Body of pancreas (tissue), 4 donors: ENCODE measurements at regions not wholly inside any gene's neighbourhood (a gene's known extent, or its start where the extent isn't known, plus 50 kb on each side); places are given as distances from the start of the nearest gene placed in this dataset. TPM values are rescaled to one million over a fixed set of nuclear protein-coding genes. Genes with fewer than 3 reads are reported as not detected.

Source experiments
- ATAC-seq: fragments of 150-250 bp; one replicate; pipeline ENCODE4 v1.9.1; 2016
- DNase-seq, 4 donors: peaks; one replicate each; pipeline ENCODE4 v3.0.0-alpha.2; 2019
- H3K27ac ChIP-seq, 4 donors: fragments of 200-600 bp; sonication (generic); 1 replicate in 3 of 4; 2 replicates in 1 of 4; pipeline versions ENCODE4 v1.5.1 to v1.6.1; 2016 to 2019; ENCODE audit warnings: mild to moderate bottlenecking in 1 of 4, mixed read lengths in 1 of 4, moderate library complexity in 1 of 4
- H3K27me3 ChIP-seq, 2 donors: fragments of 200-600 bp; sonication (generic); one replicate each; pipeline ENCODE4 v1.6.0; 2016; ENCODE audit warnings: mild to moderate bottlenecking in 1 of 2
- H3K36me3 ChIP-seq, 2 donors: fragments of 200-600 bp; sonication (generic); replicated peaks in 1 of 2; 2 replicates each; pipeline ENCODE4 v1.5.1; 2016; ENCODE audit warnings: low read depth in 2 of 2; ENCODE audit not compliant: insufficient read depth in 1 of 2
- H3K4me1 ChIP-seq: fragments of 200-600 bp; sonication (generic); one replicate; pipeline ENCODE4 v1.6.0; 2016
- H3K4me3 ChIP-seq, 2 donors: fragments of 200-600 bp; sonication (generic); 1 replicate in 1 of 2; 2 replicates in 1 of 2; pipeline ENCODE4 v1.5.1; 2016 to 2019
- H3K9me3 ChIP-seq, 3 donors: fragments of 200-600 bp; sonication (generic); 1 replicate in 2 of 3; 2 replicates in 1 of 3; pipeline ENCODE4 v1.5.1; 2016
- POLR2A ChIP-seq, 3 donors: fragments of 450-650 bp; IDR thresholded peaks; one replicate each; pipeline ENCODE4 v1.6.1; 2016; ENCODE audit warnings: antibody characterized with exemption in 3 of 3, mild to moderate bottlenecking in 2 of 3
- WGBS, 2 donors: methylation state at CpG; one replicate each; pipeline ENCODE4 v1.1.5; 2017; 5-methylcytosine and 5-hydroxymethylcytosine counted together
- intact Hi-C: fragments of 100-400 bp; cut with DNase I; formaldehyde crosslinking; loops from one replicate; pipeline ENCODE4 v1.15.1; 2023
- small RNA-seq: library from RNA; depleted of rRNA; stranded (forward); fragments of <200 nt; gene quantifications from one replicate; pipeline ENCODE3, GENCODE V24; 2016
- TF ChIP-seq, protein P1 (sequence below), 7 experiments: fragments of 450-650 bp in 4 of 7; fragments of 200-600 bp in 3 of 7; sonication (generic) in 3 of 7; IDR thresholded peaks; one replicate each; pipeline ENCODE4 v1.5.1; 2016 to 2019; ENCODE audit warnings: antibody characterized with exemption in 7 of 7

DNA sequence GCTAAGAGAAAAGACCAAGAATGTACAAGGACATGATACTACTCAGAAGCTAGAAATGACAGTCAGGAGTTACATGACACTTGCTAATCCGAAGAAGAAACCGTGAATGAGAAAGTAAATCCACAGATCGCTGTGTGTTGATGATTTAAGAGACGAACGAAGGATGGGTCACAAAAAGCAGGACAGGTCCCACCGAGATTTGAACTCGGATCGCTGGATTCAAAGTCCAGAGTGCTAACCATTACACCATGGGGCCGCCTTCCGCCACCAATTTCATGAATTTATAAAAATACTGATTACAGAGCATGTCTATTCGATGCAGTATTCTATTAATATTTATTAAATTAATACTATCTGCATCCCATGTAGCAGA is 54.0 kb upstream of the BTN3A2 start:
- WGBS, 2 donors: 6 to 10% methylated on average over 11 of the region's 11 CpGs
- H3K4me1 ChIP-seq: peaks cover 19% of the 10 kb centered on the region
- no peak for ATAC-seq
- intact Hi-C loops: no loop called here
- H3K27me3 ChIP-seq: no peaks in the 10 kb centered on the region
- H3K4me3 ChIP-seq: no peak overlapping the region
- no peaks in the 10 kb centered on the region for H3K36me3 ChIP-seq
- no peak for TF ChIP-seq POLR2A (IDR thresholded peaks at IDR 0.05)
- TF ChIP-seq, protein P1, sequence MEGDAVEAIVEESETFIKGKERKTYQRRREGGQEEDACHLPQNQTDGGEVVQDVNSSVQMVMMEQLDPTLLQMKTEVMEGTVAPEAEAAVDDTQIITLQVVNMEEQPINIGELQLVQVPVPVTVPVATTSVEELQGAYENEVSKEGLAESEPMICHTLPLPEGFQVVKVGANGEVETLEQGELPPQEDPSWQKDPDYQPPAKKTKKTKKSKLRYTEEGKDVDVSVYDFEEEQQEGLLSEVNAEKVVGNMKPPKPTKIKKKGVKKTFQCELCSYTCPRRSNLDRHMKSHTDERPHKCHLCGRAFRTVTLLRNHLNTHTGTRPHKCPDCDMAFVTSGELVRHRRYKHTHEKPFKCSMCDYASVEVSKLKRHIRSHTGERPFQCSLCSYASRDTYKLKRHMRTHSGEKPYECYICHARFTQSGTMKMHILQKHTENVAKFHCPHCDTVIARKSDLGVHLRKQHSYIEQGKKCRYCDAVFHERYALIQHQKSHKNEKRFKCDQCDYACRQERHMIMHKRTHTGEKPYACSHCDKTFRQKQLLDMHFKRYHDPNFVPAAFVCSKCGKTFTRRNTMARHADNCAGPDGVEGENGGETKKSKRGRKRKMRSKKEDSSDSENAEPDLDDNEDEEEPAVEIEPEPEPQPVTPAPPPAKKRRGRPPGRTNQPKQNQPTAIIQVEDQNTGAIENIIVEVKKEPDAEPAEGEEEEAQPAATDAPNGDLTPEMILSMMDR (IDR thresholded peaks at IDR 0.05): no peak
- peak in 2 of 4 donors; percentile 20 to 29 for DNase-seq
- H3K9me3 ChIP-seq: no peaks in the 10 kb centered on the region
- no peak overlapping the region for H3K27ac ChIP-seq

DNA sequence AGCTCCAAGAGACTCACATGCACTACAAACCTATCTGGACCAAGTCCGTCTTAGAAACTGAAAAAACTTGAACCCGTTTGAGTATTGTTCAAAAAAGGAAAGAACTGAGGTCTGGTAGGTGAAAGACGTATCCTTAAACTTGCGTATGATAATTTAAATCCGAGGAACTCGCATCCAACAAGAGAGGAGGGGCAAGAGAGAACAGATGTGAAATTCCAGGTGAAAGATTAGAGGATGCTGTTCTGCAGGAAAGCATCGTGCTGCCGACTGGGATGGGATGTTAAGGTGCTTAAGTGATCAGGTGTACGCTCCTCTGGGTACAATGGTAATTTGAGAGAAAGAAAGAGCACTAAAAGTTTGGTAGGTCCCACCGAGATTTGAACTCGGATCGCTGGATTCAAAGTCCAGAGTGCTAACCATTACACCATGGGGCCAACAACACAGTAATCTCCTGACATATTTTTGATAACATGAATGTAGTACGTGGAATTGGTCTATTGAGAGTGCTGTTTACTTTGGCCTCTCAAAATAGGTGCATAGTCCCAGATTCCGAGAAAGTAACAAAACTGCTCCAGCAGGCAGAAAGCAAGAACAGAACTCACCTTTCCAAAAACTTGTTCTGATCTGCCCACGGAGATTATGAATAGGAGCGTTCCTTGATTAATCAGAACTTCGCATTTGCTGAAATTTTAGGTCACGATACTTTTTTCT is 53.5 kb upstream of the BTN3A2 start:
- 6% methylated on average over 18 of the region's 18 CpGs for WGBS, 2 donors
- H3K4me3 ChIP-seq: no peak overlapping the region
- no peak for TF ChIP-seq POLR2A (IDR thresholded peaks at IDR 0.05)
- TF ChIP-seq, protein P1 (IDR thresholded peaks at IDR 0.05): no peak
- peak; percentile 88 for ATAC-seq
- intact Hi-C loops: no loop called here
- peak overlapping the region; percentile 2 to 67 (median 45) for H3K27ac ChIP-seq
- H3K36me3 ChIP-seq: no peaks in the 10 kb centered on the region
- no peaks in the 10 kb centered on the region for H3K9me3 ChIP-seq
- H3K4me1 ChIP-seq: peaks cover 19% of the 10 kb centered on the region
- peak; percentile 38 to 57 (median 50) for DNase-seq
- no peaks in the 10 kb centered on the region for H3K27me3 ChIP-seq

DNA sequence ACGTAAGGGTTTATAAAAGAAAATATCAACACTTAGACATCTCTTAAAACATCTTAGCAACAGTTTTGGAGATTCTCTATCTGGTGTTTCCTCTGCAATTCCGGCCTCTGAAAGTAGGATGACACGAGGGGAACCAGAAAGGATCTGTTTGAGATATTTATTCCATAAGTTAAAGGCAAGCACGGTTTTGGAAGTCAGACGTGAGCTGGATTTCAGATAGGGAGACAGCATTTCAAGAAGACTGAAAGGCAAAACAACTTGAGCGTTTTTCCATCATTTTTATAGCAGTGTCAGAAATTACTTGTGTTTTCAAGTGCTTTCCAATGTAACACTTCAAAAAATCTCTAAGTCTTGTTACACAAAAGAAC is 52.9 kb upstream of the BTN3A2 start:
- H3K27me3 ChIP-seq: no peaks in the 10 kb centered on the region
- ATAC-seq (no peak), DNase-seq (no peak)
- TF ChIP-seq, protein P1 (IDR thresholded peaks at IDR 0.05): no peak
- TF ChIP-seq POLR2A (IDR thresholded peaks at IDR 0.05): no peak
- peak overlapping the region; percentile 2 to 67 (median 45) for H3K27ac ChIP-seq
- H3K9me3 ChIP-seq: no peaks in the 10 kb centered on the region
- no peak overlapping the region for H3K4me3 ChIP-seq
- H3K4me1 ChIP-seq: peaks cover 19% of the 10 kb centered on the region
- H3K36me3 ChIP-seq: no peaks in the 10 kb centered on the region
- WGBS, 2 donors: 9 to 13% methylated on average over 6 of the region's 6 CpGs
- intact Hi-C loops: no loop called here

DNA sequence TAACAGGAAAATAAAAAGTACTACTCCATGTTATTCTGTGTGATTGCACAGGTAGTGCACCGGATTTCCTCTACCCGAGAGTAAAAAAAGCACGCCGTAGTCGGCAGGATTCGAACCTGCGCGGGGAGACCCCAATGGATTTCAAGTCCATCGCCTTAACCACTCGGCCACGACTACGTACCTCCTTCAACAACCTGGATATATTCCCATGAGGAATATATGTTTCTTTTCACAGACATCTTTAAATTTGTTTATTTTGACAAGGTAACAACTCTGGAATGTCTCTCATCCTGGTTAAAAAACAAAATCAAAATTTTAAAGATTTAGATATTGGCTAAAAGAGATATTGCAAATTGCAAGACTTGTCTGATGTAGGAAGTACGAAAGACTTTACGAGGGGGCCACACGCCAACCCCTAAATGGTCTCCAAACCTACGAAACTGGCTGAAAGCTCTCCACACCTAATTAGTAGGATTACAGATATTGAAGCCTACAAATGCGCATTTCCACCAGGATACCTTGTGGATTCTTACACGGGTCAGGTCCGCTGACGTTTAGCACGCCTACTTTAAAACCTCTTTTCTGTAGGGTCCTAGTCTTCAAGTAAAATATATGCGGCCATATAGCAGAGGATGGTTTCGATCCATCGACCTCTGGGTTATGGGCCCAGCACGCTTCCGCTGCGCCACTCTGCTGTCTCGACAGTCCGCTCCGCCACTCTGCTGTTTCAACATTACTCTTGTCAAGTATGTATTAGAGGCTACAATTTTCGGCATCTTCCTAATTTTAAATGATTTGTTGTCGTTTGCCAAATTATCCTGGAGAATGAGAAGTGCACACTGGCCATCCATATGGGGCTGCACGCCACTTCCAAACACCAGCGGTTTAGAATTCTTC is 52.2 kb upstream of the BTN3A2 start:
- intact Hi-C loops: no loop called here
- Histone ChIP-seq H3K9me3 (no peaks in the 10 kb centered on the region), H3K4me3 (peak overlapping the region in 1 of 2 donors; percentile 24), H3K4me1 (peaks cover 19% of the 10 kb centered on the region), H3K27me3 (no peaks in the 10 kb centered on the region), H3K27ac (peak overlapping the region; percentile 2 to 67 (median 44)), H3K36me3 (no peaks in the 10 kb centered on the region)
- TF ChIP-seq POLR2A (IDR thresholded peaks at IDR 0.05): no peak
- TF ChIP-seq, protein P1 (IDR thresholded peaks at IDR 0.05): no peak
- 1 to 4% methylated on average over 32 to 34 of the region's 34 CpGs for WGBS, 2 donors
- DNase-seq: peak; percentile 80 to 87 (median 82)
- peak; percentile 78 for ATAC-seq

Small RNA genes in the stretch of these regions (small RNA-seq; reads per million reads assigned to genes)
- gene AL031777.2 (not detected), gene HIST1H2AD (not detected), gene HIST1H2APS3 (not detected), gene HIST1H4G (not detected), gene LARP1P1 (not detected)
